ENCODE measurements at regions not wholly inside any gene's neighbourhood (a gene's known extent, or its start where the extent isn't known, plus 50 kb on each side); places are given as distances from the start of the nearest gene placed in this dataset.
"Not testable (repeated sequence)": the region's sequence is repeated elsewhere in the genome, so short reads cannot be mapped to it uniquely, and the experiment has no call there.

DNA sequence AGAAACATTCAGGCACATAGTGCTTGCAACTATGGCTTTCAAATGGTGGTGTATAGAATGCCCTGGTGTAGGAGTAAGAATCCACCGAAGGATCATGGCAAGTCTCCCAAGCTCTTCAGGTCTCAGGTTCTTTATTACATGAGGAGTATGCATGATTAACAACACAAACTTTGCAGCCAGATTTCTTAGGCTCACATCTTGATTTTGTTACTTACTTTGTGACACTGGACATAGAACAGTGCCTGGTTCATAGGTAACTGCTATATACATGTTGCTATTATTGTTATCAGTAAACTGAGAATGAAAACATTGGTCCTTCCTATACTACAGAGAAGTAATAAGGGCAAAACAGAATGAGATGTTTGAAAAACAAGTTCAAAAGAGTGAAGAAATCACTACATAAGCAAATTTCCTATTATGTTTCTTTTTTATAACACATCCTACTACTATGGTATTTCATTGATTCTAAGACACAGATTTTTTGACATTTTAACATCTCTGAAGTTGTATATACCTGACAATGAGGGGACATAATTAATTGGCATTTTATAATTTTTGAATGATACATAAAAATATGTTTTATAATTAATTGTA is 284.9 kb downstream of the C1D start:
- H3K9me3 Mint-ChIP-seq (ENCODE audit: unreplicated experiment): no peaks in the 10 kb centered on the region
- H3K4me3 Mint-ChIP-seq (ENCODE audit: unreplicated experiment): no peak overlapping the region
- no peak overlapping the region for H3K27ac Mint-ChIP-seq (ENCODE audit: unreplicated experiment)
- DNase-seq (ENCODE audit: extremely low spot score, unreplicated experiment): no peak
- H3K36me3 Mint-ChIP-seq (ENCODE audit: unreplicated experiment): no peaks in the 10 kb centered on the region
- H3K27me3 Mint-ChIP-seq (ENCODE audit: unreplicated experiment): peaks cover 3% of the 10 kb centered on the region
- TF ChIP-seq, protein P1, sequence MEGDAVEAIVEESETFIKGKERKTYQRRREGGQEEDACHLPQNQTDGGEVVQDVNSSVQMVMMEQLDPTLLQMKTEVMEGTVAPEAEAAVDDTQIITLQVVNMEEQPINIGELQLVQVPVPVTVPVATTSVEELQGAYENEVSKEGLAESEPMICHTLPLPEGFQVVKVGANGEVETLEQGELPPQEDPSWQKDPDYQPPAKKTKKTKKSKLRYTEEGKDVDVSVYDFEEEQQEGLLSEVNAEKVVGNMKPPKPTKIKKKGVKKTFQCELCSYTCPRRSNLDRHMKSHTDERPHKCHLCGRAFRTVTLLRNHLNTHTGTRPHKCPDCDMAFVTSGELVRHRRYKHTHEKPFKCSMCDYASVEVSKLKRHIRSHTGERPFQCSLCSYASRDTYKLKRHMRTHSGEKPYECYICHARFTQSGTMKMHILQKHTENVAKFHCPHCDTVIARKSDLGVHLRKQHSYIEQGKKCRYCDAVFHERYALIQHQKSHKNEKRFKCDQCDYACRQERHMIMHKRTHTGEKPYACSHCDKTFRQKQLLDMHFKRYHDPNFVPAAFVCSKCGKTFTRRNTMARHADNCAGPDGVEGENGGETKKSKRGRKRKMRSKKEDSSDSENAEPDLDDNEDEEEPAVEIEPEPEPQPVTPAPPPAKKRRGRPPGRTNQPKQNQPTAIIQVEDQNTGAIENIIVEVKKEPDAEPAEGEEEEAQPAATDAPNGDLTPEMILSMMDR (IDR thresholded peaks at IDR 0.05): no peak
- H3K4me1 Mint-ChIP-seq (ENCODE audit: unreplicated experiment): peaks cover 20% of the 10 kb centered on the region

DNA sequence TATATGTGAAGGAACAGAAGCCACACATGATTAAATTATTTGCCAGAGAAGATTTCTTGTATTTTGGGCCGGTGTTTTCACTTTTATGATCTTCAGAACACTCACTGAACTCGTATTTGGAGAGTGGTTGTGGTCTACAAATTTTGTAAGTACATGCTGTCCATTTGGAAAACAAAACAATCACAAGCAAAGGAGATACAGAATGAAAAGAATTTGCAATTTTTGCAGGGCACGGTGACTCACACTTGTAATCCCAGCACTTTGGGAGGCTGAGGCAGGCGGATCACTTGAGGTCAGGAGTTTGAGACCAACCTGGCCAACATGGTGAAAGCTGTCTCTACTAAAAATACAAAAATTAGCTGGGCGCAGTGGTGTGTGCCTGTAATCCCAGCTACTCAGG is 282.0 kb downstream of the C1D start:
- DNase-seq (ENCODE audit: extremely low spot score, unreplicated experiment); H3K27me3 Mint-ChIP-seq (ENCODE audit: unreplicated experiment); H3K4me3 Mint-ChIP-seq (ENCODE audit: unreplicated experiment); H3K9me3 Mint-ChIP-seq (ENCODE audit: unreplicated experiment); H3K36me3 Mint-ChIP-seq (ENCODE audit: unreplicated experiment): not testable (repeated sequence)
- H3K4me1 Mint-ChIP-seq (ENCODE audit: unreplicated experiment): peaks cover 20% of the 10 kb centered on the region
- peak overlapping the region; percentile 7 for H3K27ac Mint-ChIP-seq (ENCODE audit: unreplicated experiment)

DNA sequence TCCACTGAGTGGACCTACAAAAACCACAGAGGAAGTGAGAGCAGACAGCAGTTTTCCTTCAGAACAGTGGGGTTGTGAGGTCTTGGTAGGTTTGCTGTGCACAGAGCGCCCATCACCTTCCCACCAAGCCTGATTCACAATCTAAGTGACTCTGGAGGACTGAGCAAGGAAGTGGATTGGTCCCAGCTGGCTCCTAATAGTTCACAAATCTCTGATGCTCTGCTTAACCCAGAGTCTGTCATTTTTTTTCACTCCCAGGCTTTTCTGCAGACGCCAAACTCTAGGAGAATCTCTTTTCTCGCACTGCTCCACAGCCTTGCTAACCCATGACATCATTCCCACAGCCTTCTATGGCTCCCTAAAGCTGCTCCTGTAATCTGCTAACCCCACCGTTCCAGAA is 280.4 kb downstream of the C1D start:
- Mint-ChIP-seq H3K27me3 (ENCODE audit: unreplicated experiment) (no peaks in the 10 kb centered on the region), H3K4me3 (ENCODE audit: unreplicated experiment) (no peak overlapping the region), H3K36me3 (ENCODE audit: unreplicated experiment) (no peaks in the 10 kb centered on the region), H3K9me3 (ENCODE audit: unreplicated experiment) (peaks cover 3% of the 10 kb centered on the region), H3K27ac (ENCODE audit: unreplicated experiment) (no peak overlapping the region), H3K4me1 (ENCODE audit: unreplicated experiment) (peaks cover 20% of the 10 kb centered on the region)
- no peak for DNase-seq (ENCODE audit: extremely low spot score, unreplicated experiment)
- TF ChIP-seq, protein P1 (IDR thresholded peaks at IDR 0.05): no peak

DNA sequence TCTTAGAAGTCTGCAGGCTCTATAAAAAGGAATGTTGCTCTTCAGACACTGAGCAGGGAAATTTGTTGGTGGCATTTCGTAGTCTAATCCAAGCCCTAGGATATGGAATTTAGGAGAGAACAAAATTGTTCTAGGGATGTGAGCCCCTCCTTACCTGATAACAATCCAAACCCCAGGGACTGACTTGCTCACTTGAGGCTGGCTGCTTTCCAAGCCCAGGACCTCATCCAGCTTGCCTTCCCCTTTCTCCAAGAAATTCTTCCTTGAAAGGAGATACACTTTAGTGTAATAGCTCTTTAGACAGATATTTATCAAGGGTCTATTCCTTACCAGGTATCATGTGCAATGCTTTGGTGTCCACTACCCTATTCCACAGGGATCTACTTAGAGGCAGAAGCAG is 279.8 kb downstream of the C1D start:
- DNase-seq (ENCODE audit: extremely low spot score, unreplicated experiment): no peak

DNA sequence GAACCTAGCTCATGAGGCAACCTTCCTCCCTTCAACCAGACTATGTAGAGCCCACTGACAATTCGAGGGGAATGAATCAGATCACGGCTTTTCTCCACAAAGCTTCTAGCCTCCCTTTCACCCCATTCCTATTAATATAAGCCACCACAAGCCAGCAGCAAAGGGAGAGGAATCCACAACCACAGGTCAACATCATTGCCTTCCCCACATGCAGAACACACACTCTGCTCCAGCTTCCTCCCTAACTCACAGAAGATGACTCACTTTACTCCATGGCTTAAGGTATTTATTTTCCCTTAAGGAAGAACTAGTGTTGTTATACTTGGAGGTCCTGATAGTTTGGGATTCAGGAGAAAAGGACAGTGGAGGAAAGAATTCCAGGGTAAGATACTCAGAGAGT is 272.2 kb downstream of the C1D start:
- no peak for DNase-seq (ENCODE audit: extremely low spot score, unreplicated experiment)
- Mint-ChIP-seq H3K27ac (ENCODE audit: unreplicated experiment) (no peak overlapping the region), H3K4me3 (ENCODE audit: unreplicated experiment) (no peak overlapping the region), H3K9me3 (ENCODE audit: unreplicated experiment) (no peaks in the 10 kb centered on the region), H3K36me3 (ENCODE audit: unreplicated experiment) (no peaks in the 10 kb centered on the region), H3K4me1 (ENCODE audit: unreplicated experiment) (peaks cover 7% of the 10 kb centered on the region), H3K27me3 (ENCODE audit: unreplicated experiment) (no peaks in the 10 kb centered on the region)
- TF ChIP-seq, protein P1 (IDR thresholded peaks at IDR 0.05): no peak

More for the DNA sequence above, 279.8 kb downstream of the C1D start:
- no peak overlapping the region for H3K27ac Mint-ChIP-seq (ENCODE audit: unreplicated experiment)
- H3K4me3 Mint-ChIP-seq (ENCODE audit: unreplicated experiment): no peak overlapping the region
- no peaks in the 10 kb centered on the region for H3K36me3 Mint-ChIP-seq (ENCODE audit: unreplicated experiment)
- peaks cover 3% of the 10 kb centered on the region for H3K9me3 Mint-ChIP-seq (ENCODE audit: unreplicated experiment)
- no peaks in the 10 kb centered on the region for H3K27me3 Mint-ChIP-seq (ENCODE audit: unreplicated experiment)
- H3K4me1 Mint-ChIP-seq (ENCODE audit: unreplicated experiment): peaks cover 20% of the 10 kb centered on the region
- TF ChIP-seq, protein P1 (IDR thresholded peaks at IDR 0.05): no peak

DNA sequence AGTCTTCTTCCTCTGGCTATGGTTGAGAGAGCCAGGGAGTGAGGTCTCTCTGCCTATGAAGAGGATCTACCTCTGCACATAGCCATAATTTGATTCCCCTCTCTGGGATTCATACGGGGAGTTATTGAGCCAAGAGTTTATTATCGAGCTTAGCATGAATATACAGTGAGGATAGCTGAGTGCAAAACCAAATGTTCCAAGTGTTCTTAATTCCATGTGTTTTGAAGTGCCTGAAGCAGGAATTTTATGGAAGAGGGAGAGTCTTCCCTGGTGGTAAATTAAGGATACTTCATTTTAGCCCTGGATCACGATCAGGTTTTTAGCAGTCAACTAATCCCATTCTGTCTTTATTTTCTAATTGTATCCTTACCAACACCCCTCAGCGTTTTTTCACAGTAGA is 270.6 kb downstream of the C1D start:
- DNase-seq (ENCODE audit: extremely low spot score, unreplicated experiment): no peak
- TF ChIP-seq, protein P1 (IDR thresholded peaks at IDR 0.05): no peak
- H3K27me3 Mint-ChIP-seq (ENCODE audit: unreplicated experiment): no peaks in the 10 kb centered on the region
- H3K4me1 Mint-ChIP-seq (ENCODE audit: unreplicated experiment): peaks cover 7% of the 10 kb centered on the region
- no peak overlapping the region for H3K4me3 Mint-ChIP-seq (ENCODE audit: unreplicated experiment)
- H3K27ac Mint-ChIP-seq (ENCODE audit: unreplicated experiment): no peak overlapping the region
- no peaks in the 10 kb centered on the region for H3K9me3 Mint-ChIP-seq (ENCODE audit: unreplicated experiment)
- no peaks in the 10 kb centered on the region for H3K36me3 Mint-ChIP-seq (ENCODE audit: unreplicated experiment)

All from osteocyte (in vitro differentiated cells).